GM19468 (cell line): ENCODE measurements at regions not wholly inside any gene's neighbourhood (a gene's known extent, or its start where the extent isn't known, plus 50 kb on each side); places are given as distances from the start of the nearest gene placed in this dataset.

Experiments used
- ATAC-seq: cut with Tn5 transposase; IDR thresholded peaks from one replicate; pipeline ENCODE4 v1.9.1; 2021; ENCODE audit warnings: mild to moderate bottlenecking, moderate library complexity, moderate number of reproducible peaks; ENCODE audit not compliant: unreplicated experiment; ENCODE audit errors: extremely low read depth

- no peak for ATAC-seq
Observed at GRCh38 chr7:13449460-13449859, 540.0 kb downstream of the ETV1 start.

- ATAC-seq, result no peak
Observed at GRCh38 chr7:13454916-13455592, 534.4 kb downstream of the ETV1 start.

- no peak for ATAC-seq
Observed at GRCh38 chr7:13457790-13458189, 531.7 kb downstream of the ETV1 start.

GRCh38 chr7:13466874-13467547, 522.5 kb downstream of the ETV1 start:
- ATAC-seq, result no peak

GRCh38 chr7:13476881-13477444, 512.5 kb downstream of the ETV1 start:
- no peak for ATAC-seq

- ATAC-seq, result no peak
Observed at GRCh38 chr7:13489386-13489785, 500.1 kb downstream of the ETV1 start.

- no peak for ATAC-seq
Observed at GRCh38 chr7:13496976-13497375, 492.5 kb downstream of the ETV1 start.

DNA sequence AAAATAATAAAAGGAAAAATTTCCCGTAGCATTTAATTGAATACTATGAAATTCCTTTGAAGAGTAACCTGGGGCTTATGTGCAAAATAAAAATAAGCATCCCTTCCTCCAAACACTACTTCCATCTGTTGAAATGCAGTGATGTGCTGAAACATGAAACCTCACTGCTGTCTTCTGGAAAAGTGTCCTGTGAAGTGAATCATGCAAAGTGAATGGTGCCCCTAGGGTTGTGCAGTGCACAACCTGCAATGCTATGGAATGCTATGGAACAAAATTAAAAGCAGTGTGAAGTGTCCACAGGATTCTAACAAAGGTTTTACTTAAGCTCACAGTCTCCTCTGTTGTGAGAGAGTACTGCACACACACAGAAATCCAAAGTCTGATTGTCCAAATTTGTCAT, 480.9 kb downstream of the ETV1 start:
- ATAC-seq, result no peak

GRCh38 chr7:13518738-13519137, 470.7 kb downstream of the ETV1 start:
- no peak for ATAC-seq

DNA sequence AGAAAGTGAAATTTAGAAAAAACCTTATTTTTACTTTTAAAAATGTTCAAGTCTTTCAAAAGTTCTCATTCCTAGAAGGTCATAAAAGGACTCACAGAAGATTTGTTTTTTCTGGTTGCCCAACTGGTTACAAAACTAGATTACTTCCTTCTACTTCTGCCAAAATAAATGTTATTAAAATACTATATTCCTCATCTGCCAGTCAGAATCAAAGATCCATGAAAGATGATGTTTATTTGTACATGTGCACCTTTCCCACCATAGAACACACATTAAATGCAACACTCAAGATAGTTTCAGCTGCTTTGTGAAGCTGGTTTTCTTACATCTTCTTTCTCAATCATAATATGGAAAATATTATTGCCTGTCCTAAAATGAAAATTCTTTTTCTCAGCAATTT, 465.4 kb downstream of the ETV1 start:
- ATAC-seq, result no peak

GRCh38 chr7:13532028-13532753, 457.3 kb downstream of the ETV1 start:
- ATAC-seq, result no peak

GRCh38 chr7:13538669-13539068, 450.8 kb downstream of the ETV1 start:
- no peak for ATAC-seq

DNA sequence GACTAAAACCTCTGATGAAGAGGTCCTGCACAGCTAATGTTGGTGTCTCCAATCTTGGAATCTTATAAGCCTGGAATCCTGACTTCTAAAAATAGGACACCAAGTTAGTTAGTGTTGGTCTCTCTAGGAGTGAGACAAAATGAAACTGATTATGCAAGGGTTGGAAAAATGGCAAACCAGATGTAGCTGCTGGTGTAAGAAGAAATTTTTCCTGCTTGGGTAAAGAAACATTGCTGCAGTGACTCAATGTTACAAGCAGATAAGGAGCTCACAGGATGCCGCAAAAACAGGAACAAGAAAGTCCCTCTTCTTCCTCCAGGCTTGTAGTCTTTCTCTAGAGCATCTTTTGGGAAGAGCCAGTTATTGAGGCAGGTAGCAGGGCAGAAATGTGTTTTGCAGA, 449.0 kb downstream of the ETV1 start:
- no peak for ATAC-seq

DNA sequence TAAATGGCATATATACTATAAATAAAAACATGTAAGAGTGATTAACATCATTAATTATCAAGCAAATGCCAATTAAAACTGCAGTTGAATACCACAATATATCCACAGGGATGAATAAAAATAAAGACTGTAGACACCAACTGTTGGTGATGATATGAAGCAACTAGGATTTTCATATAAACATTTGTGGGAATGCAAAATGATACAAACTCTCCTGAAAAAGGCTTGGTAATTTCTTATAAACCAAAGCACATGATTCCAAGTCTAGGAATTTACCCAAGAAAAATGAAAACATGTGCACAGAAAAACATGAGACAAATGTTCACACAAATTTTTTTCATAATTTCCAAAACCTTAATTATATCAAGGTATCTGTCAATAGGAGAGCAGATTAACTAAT, 448.1 kb downstream of the ETV1 start:
- no peak for ATAC-seq

- no peak for ATAC-seq
Observed at GRCh38 chr7:13542451-13542850, 447.0 kb downstream of the ETV1 start.

DNA sequence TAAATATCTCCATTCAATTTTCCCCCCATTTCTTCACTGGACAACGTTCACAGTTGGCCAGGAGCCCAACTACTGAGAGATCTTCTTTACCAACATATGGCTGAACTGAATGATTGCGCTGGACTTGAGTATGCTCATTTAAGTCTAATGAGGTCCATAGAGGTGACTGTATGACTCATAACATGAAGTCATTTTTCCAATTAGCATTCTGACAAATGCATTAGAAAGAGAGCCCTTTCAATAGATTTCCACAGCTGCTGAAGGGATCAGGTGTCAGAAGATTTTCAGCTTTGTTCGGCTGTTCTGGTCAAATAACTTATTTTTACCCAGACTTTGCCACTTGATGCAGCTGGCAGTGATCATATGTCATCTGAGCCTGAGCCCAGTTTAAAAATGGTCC, 438.0 kb downstream of the ETV1 start:
- ATAC-seq, result no peak

DNA sequence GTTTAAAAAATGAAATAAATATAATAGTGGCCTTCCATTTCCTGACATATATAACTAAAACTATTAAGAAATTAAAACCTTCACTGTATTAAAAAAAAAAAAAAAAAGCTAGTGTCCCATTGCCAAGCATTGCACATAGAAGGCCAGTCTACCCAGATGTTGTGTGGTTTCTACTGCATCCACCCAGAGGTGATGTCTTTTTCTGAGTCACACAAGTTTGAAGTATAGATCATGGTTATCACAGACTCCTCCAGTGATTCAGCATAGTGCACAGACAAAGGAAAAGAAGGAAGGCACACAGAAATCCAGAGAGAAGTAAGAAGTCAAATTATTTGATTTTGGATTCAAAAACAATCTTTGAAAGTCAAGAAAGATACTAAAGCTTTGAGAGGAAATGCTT, 429.0 kb downstream of the ETV1 start:
- ATAC-seq, result no peak

DNA sequence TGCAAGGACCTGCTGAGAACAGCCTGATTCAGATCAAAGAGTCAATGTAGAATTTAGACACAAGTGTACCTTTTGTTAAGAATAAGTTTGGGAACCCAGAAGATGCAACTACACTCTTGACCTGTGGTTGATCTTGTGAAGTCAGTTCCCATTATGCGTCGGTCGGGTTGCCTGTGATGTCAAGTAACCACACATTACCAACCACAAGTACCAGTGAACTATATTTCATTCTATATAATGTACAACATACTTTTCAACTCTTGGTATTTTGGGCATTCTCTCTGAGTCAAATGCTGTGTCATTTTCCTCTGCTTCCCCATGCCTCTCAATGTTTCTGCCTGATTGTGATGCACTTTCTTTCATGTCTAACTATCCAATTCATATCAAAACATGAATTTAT, 426.2 kb downstream of the ETV1 start:
- no peak for ATAC-seq

- ATAC-seq, result no peak
Observed at GRCh38 chr7:13563680-13564079, 425.8 kb downstream of the ETV1 start.

DNA sequence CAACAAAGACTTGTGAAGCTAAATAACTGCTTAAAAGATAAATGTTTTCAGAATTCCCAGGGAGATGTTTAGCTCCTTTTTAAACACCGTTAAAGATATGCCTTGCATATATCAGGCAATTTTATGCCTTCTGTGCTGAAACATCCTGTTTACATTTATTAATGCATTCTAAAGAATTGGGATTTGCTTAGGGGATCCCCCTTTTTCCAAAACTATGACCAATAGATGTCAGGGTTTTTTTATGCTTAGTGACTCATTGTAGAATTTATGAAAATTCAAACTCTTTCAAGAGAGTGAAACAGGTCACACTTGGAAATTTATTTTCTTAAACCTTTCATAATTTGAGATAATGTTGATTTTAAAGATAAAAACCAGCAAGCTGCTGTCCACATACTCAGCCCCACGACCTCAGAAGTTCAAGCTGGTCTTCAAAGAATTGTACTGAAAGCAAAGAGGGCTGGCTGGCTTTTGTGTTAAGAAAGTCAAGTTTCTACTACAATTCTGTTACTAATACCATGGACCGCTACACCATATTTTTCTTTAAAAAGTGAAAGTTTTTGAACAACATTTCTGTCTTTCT, 411.8 kb downstream of the ETV1 start:
- ATAC-seq, result no peak

DNA sequence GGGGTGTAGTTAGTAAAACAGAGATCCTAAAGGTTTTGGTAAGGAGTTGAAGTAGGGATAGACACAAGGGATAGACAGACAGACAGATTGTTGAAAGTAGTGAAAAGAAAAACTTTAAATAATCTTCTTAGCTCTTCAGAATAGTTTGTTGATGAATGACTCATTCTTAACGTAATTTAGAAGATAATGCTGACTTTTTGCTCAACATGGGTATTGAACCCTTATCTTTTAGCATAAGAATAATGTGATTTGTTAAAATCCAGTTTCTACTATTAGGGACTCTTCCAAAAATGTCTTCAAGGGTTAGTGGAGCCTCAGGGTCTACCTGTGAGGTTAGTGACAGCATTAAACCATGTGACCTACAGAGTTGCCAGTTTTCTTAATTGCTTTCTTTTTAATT, 411.2 kb downstream of the ETV1 start:
- no peak for ATAC-seq
